Testis (tissue), 2 donors: ENCODE measurements at regions not wholly inside any gene's neighbourhood (a gene's known extent, or its start where the extent isn't known, plus 50 kb on each side); places are given as distances from the start of the nearest gene placed in this dataset.

Experiments
- DNase-seq: peaks from one replicate; pipeline ENCODE4 v3.0.0-alpha.2; 2019
- H3K27ac ChIP-seq, 2 donors: fragments of 200-600 bp; sonication (generic); one replicate each; pipeline ENCODE4 v1.5.1; 2019
- H3K27me3 ChIP-seq: fragments of 200-600 bp; sonication (generic); one replicate; pipeline ENCODE4 v1.5.1; 2019
- H3K36me3 ChIP-seq: fragments of 200-600 bp; sonication (generic); one replicate; pipeline ENCODE4 v1.5.1; 2017; ENCODE audit warnings: low read depth; ENCODE audit errors: missing control alignments
- H3K4me1 ChIP-seq: fragments of 200-600 bp; sonication (generic); one replicate; pipeline ENCODE4 v1.5.1; 2019
- H3K4me3 ChIP-seq, 2 donors: fragments of 200-600 bp; sonication (generic); one replicate each; pipeline ENCODE4 v1.5.1; 2017 to 2019
- H3K9me3 ChIP-seq: fragments of 200-600 bp; sonication (generic); one replicate; pipeline ENCODE4 v1.5.1; 2017
- CTCF ChIP-seq, 3 experiments: fragments of 450-650 bp in 2 of 3; fragments of 200-600 bp in 1 of 3; sonication (generic) in 1 of 3; IDR thresholded peaks; one replicate each; pipeline ENCODE4 v1.5.1; 2016 to 2019; ENCODE audit warnings: antibody characterized with exemption in 3 of 3, mild to moderate bottlenecking in 2 of 3, moderate library complexity in 1 of 3
- POLR2A ChIP-seq: fragments of 450-650 bp; IDR thresholded peaks from one replicate; pipeline ENCODE4 v1.6.1; 2017; ENCODE audit warnings: antibody characterized with exemption, mild to moderate bottlenecking, moderate library complexity
- WGBS, 2 donors: methylation state at CpG; one replicate each; pipeline ENCODE4 v1.1.5; 2018; 5-methylcytosine and 5-hydroxymethylcytosine counted together
- intact Hi-C: fragments of 100-400 bp; cut with DNase I; formaldehyde crosslinking; loops from one replicate; pipeline ENCODE4 v1.15.1; 2023; ENCODE audit warnings: low total_unique reads

GRCh38 chr3:30233913-30234646 lies 372.3 kb upstream of the TGFBR2 start:
- WGBS, 2 donors, result 68 to 69% methylated on average over 2 of the region's 2 CpGs
- Histone ChIP-seq H3K27me3 (no peaks in the 10 kb centered on the region), H3K9me3 (no peaks in the 10 kb centered on the region), H3K36me3 (no peaks in the 10 kb centered on the region), H3K27ac (no peak overlapping the region), H3K4me1 (no peaks in the 10 kb centered on the region), H3K4me3 (no peak overlapping the region)
- no peak for TF ChIP-seq POLR2A
- no peak for TF ChIP-seq CTCF (IDR thresholded peaks at IDR 0.05)
- intact Hi-C loops, result no loop called here
- no peak for DNase-seq

GRCh38 chr3:30236011-30236410 lies 370.4 kb upstream of the TGFBR2 start:
- intact Hi-C loops, result no loop called here

GRCh38 chr3:30241721-30242120 lies 364.7 kb upstream of the TGFBR2 start:
- 92% methylated on average over 4 of the region's 4 CpGs for WGBS, 2 donors
- Histone ChIP-seq H3K27ac (no peak overlapping the region), H3K27me3 (no peaks in the 10 kb centered on the region), H3K36me3 (no peaks in the 10 kb centered on the region), H3K4me3 (no peak overlapping the region), H3K4me1 (no peaks in the 10 kb centered on the region), H3K9me3 (no peaks in the 10 kb centered on the region)
- intact Hi-C loops, result no loop called here
- TF ChIP-seq CTCF (IDR thresholded peaks at IDR 0.05) (no peak), POLR2A (no peak)
- DNase-seq, result no peak

More at GRCh38 chr3:30236011-30236410, 370.4 kb upstream of the TGFBR2 start:
- no peaks in the 10 kb centered on the region for H3K27me3 ChIP-seq
- DNase-seq, result no peak
- no peak overlapping the region for H3K4me3 ChIP-seq
- 87 to 88% methylated on average over 3 of the region's 3 CpGs for WGBS, 2 donors
- TF ChIP-seq POLR2A (no peak), CTCF (IDR thresholded peaks at IDR 0.05) (no peak)
- H3K9me3 ChIP-seq, result no peaks in the 10 kb centered on the region
- H3K4me1 ChIP-seq, result no peaks in the 10 kb centered on the region
- H3K27ac ChIP-seq, result no peak overlapping the region
- no peaks in the 10 kb centered on the region for H3K36me3 ChIP-seq

GRCh38 chr3:30245858-30246622 lies 360.4 kb upstream of the TGFBR2 start:
- Histone ChIP-seq H3K27me3 (no peaks in the 10 kb centered on the region), H3K4me1 (no peaks in the 10 kb centered on the region), H3K27ac (no peak overlapping the region), H3K4me3 (no peak overlapping the region), H3K36me3 (no peaks in the 10 kb centered on the region), H3K9me3 (no peaks in the 10 kb centered on the region)
- TF ChIP-seq POLR2A (no peak), CTCF (IDR thresholded peaks at IDR 0.05) (no peak)
- intact Hi-C loops, result no loop called here
- DNase-seq, result no peak
- 59 to 74% methylated on average over 9 of the region's 9 CpGs for WGBS, 2 donors
